C4-2B (cell line): ENCODE measurements at regions not wholly inside any gene's neighbourhood (a gene's known extent, or its start where the extent isn't known, plus 50 kb on each side); places are given as distances from the start of the nearest gene placed in this dataset.
A peak's percentile ranks its signal among the peaks of the same experiment; 100 is the strongest.

Experiments
- H3K27ac ChIP-seq: fragments of 450-650 bp; 2 replicates; pipeline ENCODE4 v1.5.1; 2017
- ZFX ChIP-seq: fragments of 450-650 bp; IDR thresholded peaks from 2 replicates; pipeline ENCODE4 v1.6.1; 2017
- TF ChIP-seq, protein P1 (sequence below): fragments of 450-650 bp; conservative IDR thresholded peaks from 2 replicates; pipeline ENCODE4 v1.5.1; 2017; ENCODE audit warnings: mild to moderate bottlenecking

DNA sequence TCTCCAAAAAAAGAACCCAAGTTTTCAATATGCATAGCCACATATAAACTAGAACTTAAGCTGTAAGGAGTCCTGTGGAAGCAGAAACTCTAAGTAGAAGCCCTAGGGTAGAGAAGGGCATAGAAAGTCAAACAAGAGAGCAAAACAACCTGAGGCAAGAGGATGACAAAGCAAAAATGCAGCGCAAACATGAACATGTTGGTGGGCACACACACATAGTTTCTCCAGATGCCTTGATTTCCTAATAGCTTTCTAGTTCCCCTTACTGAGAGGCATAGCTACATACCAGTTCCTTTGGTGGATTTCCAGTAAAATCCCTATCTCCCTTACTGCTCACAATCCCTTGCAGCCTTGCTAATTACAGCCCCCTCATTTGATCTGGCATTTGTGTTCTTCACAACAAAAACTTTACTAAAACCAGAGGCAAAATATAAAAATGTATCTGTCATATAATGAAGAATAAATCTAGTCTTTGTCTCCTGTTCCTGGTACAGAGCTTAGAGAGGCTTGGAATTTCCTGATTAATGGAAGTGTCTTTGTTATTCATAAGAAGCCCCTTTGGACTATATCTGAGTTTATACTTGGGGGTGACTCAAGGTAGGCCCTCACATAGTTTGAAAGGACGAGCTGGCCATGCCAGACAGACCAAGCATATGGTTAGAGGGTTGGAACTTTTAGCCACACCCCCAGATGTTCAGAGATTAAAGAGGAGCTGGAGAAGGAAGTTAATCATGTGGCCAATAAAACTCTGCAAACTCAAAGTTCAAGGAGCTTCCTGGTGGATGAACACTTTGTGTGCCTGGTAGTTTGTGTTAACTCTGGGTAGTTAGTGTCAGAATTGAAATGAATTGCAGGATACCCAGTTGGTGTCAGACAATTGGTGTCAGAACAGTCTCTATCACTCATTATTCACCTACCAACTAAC is 52.7 kb upstream of the ZCCHC13 start:
- TF ChIP-seq ZFX = no peak
- TF ChIP-seq, protein P1, sequence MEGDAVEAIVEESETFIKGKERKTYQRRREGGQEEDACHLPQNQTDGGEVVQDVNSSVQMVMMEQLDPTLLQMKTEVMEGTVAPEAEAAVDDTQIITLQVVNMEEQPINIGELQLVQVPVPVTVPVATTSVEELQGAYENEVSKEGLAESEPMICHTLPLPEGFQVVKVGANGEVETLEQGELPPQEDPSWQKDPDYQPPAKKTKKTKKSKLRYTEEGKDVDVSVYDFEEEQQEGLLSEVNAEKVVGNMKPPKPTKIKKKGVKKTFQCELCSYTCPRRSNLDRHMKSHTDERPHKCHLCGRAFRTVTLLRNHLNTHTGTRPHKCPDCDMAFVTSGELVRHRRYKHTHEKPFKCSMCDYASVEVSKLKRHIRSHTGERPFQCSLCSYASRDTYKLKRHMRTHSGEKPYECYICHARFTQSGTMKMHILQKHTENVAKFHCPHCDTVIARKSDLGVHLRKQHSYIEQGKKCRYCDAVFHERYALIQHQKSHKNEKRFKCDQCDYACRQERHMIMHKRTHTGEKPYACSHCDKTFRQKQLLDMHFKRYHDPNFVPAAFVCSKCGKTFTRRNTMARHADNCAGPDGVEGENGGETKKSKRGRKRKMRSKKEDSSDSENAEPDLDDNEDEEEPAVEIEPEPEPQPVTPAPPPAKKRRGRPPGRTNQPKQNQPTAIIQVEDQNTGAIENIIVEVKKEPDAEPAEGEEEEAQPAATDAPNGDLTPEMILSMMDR = no peak
- H3K27ac ChIP-seq = peak overlapping the region; percentile 67

DNA sequence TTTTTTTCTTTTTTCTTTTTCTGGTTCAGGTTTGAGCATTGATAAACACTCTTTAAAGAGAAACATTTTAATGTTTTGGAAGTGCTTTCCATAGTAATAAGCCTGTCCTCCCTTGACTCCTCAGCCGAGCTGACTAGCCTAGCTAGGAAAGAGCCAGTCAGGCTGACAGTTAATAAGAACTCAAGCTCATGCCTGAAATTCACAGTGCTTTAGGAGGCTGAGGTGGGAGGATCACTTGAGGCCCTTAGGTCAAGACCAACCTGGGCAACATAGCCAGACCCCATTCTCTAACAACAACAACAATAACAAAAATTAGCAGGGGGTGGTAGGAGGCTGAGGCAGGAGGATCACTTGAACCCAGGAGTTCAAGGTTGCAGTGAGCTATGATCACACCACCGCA is 53.4 kb upstream of the ZCCHC13 start:
- H3K27ac ChIP-seq = peak overlapping the region; percentile 67
- TF ChIP-seq, protein P1 = no peak
- TF ChIP-seq ZFX = no peak

DNA sequence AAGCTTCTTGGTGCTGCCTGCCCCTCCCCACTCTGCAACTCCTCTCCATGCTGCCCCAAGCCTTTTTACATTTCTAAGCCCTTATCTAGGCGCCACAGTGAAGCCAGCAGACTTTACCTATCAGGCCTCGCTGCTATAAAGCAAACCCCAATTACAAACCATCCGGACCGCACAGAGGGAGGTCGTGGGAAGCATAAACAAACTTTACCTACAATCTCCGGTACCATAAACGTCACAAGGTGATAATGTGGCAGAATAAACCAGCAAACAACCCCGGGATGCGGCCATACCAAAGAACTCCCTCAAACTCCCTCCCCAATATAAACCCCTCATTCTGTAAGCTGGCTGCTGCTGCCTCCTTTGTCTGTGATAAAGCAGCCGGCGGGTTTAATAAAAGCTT is 54.0 kb upstream of the ZCCHC13 start:
- H3K27ac ChIP-seq = no peak overlapping the region
- TF ChIP-seq, protein P1 = no peak
- TF ChIP-seq ZFX = no peak

DNA sequence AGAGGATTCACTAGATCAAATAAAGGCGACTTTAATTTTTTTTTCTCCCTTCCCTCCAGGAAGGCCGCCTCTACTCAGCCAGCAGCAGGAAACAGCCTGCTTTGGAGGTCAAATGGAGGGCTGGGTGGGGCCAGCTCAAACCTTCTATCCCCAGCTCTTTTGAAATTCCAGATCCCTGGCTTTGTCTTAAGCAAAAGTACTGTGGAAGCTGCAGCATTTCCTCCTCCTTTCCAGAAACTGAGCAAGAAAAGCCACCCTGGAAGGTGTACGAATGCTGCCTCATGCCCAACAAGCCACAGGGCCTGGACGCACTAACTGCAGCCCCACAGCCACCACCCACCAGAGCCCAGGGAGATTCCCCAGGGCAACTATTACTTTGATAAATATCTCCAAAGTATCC is 55.1 kb upstream of the ZCCHC13 start:
- TF ChIP-seq, protein P1 = no peak
- no peak for TF ChIP-seq ZFX
- no peak overlapping the region for H3K27ac ChIP-seq

DNA sequence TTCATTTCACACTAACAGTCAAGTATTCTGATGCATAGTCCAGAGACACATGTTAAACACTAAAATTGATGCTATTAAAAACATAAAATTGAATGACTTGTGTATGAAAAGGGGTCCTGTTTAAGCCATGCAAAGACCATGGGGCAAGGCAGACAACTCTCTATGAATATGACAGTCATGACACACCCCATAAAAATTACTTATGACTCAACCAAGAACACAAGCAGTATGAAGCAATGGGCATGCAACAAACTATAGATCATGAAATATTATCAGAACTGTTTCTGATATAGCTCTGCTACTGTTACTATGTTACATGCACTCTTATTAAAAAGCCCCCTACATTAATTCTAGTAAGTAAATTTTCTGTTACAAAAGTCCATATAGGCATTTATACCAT is 57.5 kb upstream of the ZCCHC13 start:
- no peak for TF ChIP-seq ZFX
- no peak overlapping the region for H3K27ac ChIP-seq

DNA sequence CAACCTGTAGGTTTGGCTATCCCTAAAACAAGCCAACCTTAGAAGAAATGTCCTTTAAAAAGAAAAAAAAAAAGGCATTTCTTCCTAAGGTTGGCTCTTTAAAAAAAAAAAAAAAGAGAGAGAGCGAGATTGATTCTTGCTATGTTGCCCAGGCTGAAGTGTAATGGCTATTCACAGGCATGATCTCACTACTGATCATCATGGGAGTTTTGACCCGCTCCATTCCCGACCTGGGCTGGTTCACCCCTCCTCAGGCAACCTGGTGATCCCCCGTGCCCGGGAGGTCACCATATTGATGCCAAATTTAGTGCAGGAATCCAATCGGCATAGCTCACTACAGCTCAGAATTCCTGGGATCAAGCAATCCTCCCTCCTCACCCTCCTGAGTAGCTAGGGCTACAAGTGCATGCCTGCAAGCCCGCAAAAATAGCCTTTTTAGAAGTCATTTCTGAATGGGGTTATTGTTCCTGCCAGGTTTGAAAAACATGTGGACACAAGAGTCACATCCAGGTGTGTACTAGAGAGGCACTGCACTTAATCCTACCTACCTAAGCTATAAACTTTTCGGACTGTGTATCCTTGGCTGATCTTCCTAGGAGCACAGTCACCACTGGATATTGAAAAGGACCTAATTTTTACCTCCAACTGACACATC is 61.4 kb upstream of the ZCCHC13 start:
- no peak for TF ChIP-seq ZFX
- TF ChIP-seq, protein P1 = no peak
- no peak overlapping the region for H3K27ac ChIP-seq

DNA sequence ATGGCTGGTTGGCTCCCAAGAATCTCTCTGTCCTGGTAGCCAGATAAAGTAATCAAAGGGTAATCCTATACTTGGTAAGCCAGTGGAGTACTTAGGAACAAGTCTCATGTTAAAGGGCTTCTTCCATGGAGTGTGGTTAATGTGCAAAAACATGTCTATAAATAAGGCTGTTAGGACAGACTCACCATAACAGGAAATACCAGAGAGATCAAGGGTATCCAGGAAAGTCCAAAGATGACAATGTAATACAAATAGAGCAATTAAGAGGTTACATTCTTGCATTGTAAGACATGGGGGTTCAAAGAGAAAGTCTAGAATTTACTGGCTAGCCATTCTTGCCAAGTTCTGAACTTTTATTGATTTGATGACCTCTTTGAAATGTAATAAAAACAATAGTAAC is 61.9 kb upstream of the ZCCHC13 start:
- TF ChIP-seq, protein P1 = no peak
- no peak overlapping the region for H3K27ac ChIP-seq
